ENCODE measurements at regions not wholly inside any gene's neighbourhood (a gene's known extent, or its start where the extent isn't known, plus 50 kb on each side); places are given as distances from the start of the nearest gene placed in this dataset.
"Not testable (repeated sequence)": the region's sequence is repeated elsewhere in the genome, so short reads cannot be mapped to it uniquely, and the experiment has no call there.

GRCh38 chr6:60574723-60575122 lies 1711.3 kb downstream of the KHDRBS2 start:
- 43 to 70% (median 59%) methylated on average over 3 of the region's 3 CpGs for WGBS, 5 donors
- H3K4me1 ChIP-seq; H3K27ac ChIP-seq; H3K36me3 ChIP-seq; H3K4me3 ChIP-seq; intact Hi-C loops (cut with DNase I; ENCODE audit: low total_unique reads); DNase-seq; H3K27me3 ChIP-seq: not testable (repeated sequence)
- H3K9me3 ChIP-seq = peaks cover 0 to 29% (median 9%) of the 10 kb centered on the region in 4 donors

GRCh38 chr6:60572607-60573006 lies 1713.4 kb downstream of the KHDRBS2 start:
- H3K27me3 ChIP-seq; H3K4me1 ChIP-seq; intact Hi-C loops (cut with DNase I; ENCODE audit: low total_unique reads); H3K4me3 ChIP-seq; H3K36me3 ChIP-seq; DNase-seq; H3K27ac ChIP-seq: not testable (repeated sequence)
- H3K9me3 ChIP-seq = peaks cover 0 to 14% (median 4%) of the 10 kb centered on the region in 4 donors
- WGBS, 5 donors = 78 to 95% (median 93%) methylated on average over 1 of the region's 1 CpG

- H3K36me3 ChIP-seq; H3K4me3 ChIP-seq; DNase-seq; H3K27me3 ChIP-seq; intact Hi-C loops (cut with DNase I; ENCODE audit: low total_unique reads); H3K27ac ChIP-seq; H3K4me1 ChIP-seq: not testable (repeated sequence)
- 51 to 68% (median 62%) methylated on average over 6 of the region's 6 CpGs for WGBS, 5 donors
- H3K9me3 ChIP-seq = peaks cover 0 to 12% (median 4%) of the 10 kb centered on the region in 4 donors
Measured at GRCh38 chr6:60571293-60572016, 1714.6 kb downstream of the KHDRBS2 start.

GRCh38 chr6:60570599-60570998 lies 1715.4 kb downstream of the KHDRBS2 start:
- H3K4me3 ChIP-seq; H3K36me3 ChIP-seq; intact Hi-C loops (cut with DNase I; ENCODE audit: low total_unique reads); H3K4me1 ChIP-seq; DNase-seq; H3K9me3 ChIP-seq; H3K27me3 ChIP-seq; H3K27ac ChIP-seq: not testable (repeated sequence)
- WGBS, 5 donors = 78 to 90% (median 85%) methylated on average over 2 of the region's 2 CpGs

- H3K27ac ChIP-seq; intact Hi-C loops (cut with DNase I; ENCODE audit: low total_unique reads); H3K27me3 ChIP-seq; H3K4me1 ChIP-seq; H3K4me3 ChIP-seq; H3K9me3 ChIP-seq; DNase-seq; H3K36me3 ChIP-seq: not testable (repeated sequence)
- WGBS, 5 donors = 52 to 86% (median 72%) methylated on average over 1 of the region's 1 CpG
Measured at GRCh38 chr6:60567447-60568187, 1718.4 kb downstream of the KHDRBS2 start.

GRCh38 chr6:60566387-60566786 lies 1719.6 kb downstream of the KHDRBS2 start:
- intact Hi-C loops (cut with DNase I; ENCODE audit: low total_unique reads); H3K27ac ChIP-seq; H3K36me3 ChIP-seq; DNase-seq; H3K4me1 ChIP-seq; H3K4me3 ChIP-seq; H3K27me3 ChIP-seq: not testable (repeated sequence)
- peaks cover 0 to 17% (median 4%) of the 10 kb centered on the region in 4 donors for H3K9me3 ChIP-seq
- 59 to 87% (median 67%) methylated on average over 2 of the region's 2 CpGs for WGBS, 5 donors

GRCh38 chr6:60559702-60560101 lies 1726.3 kb downstream of the KHDRBS2 start:
- intact Hi-C loops (cut with DNase I; ENCODE audit: low total_unique reads); H3K4me3 ChIP-seq; H3K27me3 ChIP-seq; DNase-seq; H3K4me1 ChIP-seq; H3K36me3 ChIP-seq; H3K27ac ChIP-seq: not testable (repeated sequence)
- peaks cover 0 to 25% (median 4%) of the 10 kb centered on the region in 4 donors for H3K9me3 ChIP-seq
- WGBS, 5 donors = 31 to 76% (median 65%) methylated on average over 1 of the region's 1 CpG

- H3K36me3 ChIP-seq; H3K4me1 ChIP-seq; DNase-seq; H3K27me3 ChIP-seq; H3K4me3 ChIP-seq; intact Hi-C loops (cut with DNase I; ENCODE audit: low total_unique reads); H3K27ac ChIP-seq; H3K9me3 ChIP-seq: not testable (repeated sequence)
- 40 to 61% (median 48%) methylated on average over 2 of the region's 2 CpGs for WGBS, 5 donors
Measured at GRCh38 chr6:60547340-60547739, 1738.7 kb downstream of the KHDRBS2 start.

GRCh38 chr6:60524770-60525169 lies 1761.3 kb downstream of the KHDRBS2 start:
- H3K27me3 ChIP-seq; H3K4me3 ChIP-seq; H3K27ac ChIP-seq; DNase-seq; H3K36me3 ChIP-seq; H3K9me3 ChIP-seq; H3K4me1 ChIP-seq; intact Hi-C loops (cut with DNase I; ENCODE audit: low total_unique reads): not testable (repeated sequence)

- H3K9me3 ChIP-seq; H3K27me3 ChIP-seq; H3K4me1 ChIP-seq; H3K27ac ChIP-seq; H3K36me3 ChIP-seq; DNase-seq; H3K4me3 ChIP-seq; intact Hi-C loops (cut with DNase I; ENCODE audit: low total_unique reads): not testable (repeated sequence)
Measured at GRCh38 chr6:60477747-60478146, 1808.3 kb downstream of the KHDRBS2 start.

GRCh38 chr6:60473805-60474204 lies 1812.2 kb downstream of the KHDRBS2 start:
- H3K27me3 ChIP-seq; DNase-seq; intact Hi-C loops (cut with DNase I; ENCODE audit: low total_unique reads); H3K36me3 ChIP-seq; H3K9me3 ChIP-seq; H3K4me3 ChIP-seq; H3K27ac ChIP-seq; H3K4me1 ChIP-seq: not testable (repeated sequence)
- WGBS, 5 donors = 85 to 97% (median 90%) methylated on average over 2 of the region's 2 CpGs

GRCh38 chr6:60471426-60471825 lies 1814.6 kb downstream of the KHDRBS2 start:
- 70 to 90% (median 80%) methylated on average over 3 of the region's 3 CpGs for WGBS, 5 donors

More at GRCh38 chr6:60471426-60471825, 1814.6 kb downstream of the KHDRBS2 start:
- DNase-seq; intact Hi-C loops (cut with DNase I; ENCODE audit: low total_unique reads); H3K36me3 ChIP-seq; H3K4me1 ChIP-seq; H3K27ac ChIP-seq; H3K4me3 ChIP-seq; H3K9me3 ChIP-seq; H3K27me3 ChIP-seq: not testable (repeated sequence)
